Ovary (tissue), 7 donors: ENCODE measurements at regions not wholly inside any gene's neighbourhood (a gene's known extent, or its start where the extent isn't known, plus 50 kb on each side); places are given as distances from the start of the nearest gene placed in this dataset.

ENCODE experiments used
- DNase-seq, 5 donors: peaks; one replicate each; pipeline ENCODE4 v3.0.0-alpha.2; 2019 to 2020
- H3K27ac ChIP-seq, 2 donors: fragments of 200-600 bp; one replicate each; pipeline versions ENCODE4 v1.5.1 to v1.8.0; 2019 to 2022
- H3K27me3 ChIP-seq: fragments of 200-600 bp; one replicate; pipeline ENCODE4 v1.8.0; 2022
- H3K36me3 ChIP-seq: fragments of 200-600 bp; sonication (generic); one replicate; pipeline ENCODE4 v1.5.1; 2019
- H3K4me1 ChIP-seq: one replicate; pipeline ENCODE4 v1.8.1; 2013; ENCODE audit warnings: mild to moderate bottlenecking, moderate library complexity; ENCODE audit not compliant: insufficient read depth
- H3K4me3 ChIP-seq: fragments of 200-600 bp; sonication (generic); one replicate; pipeline ENCODE4 v1.5.1; 2017
- H3K9me3 ChIP-seq, 2 donors: fragments of 200-600 bp in 1 of 2; sonication (generic) in 1 of 2; one replicate each; pipeline versions ENCODE4 v1.5.1 to v1.8.1; 2013 to 2019; ENCODE audit warnings: mild to moderate bottlenecking in 1 of 2, moderate library complexity in 1 of 2
- EP300 ChIP-seq: sonication (generic); formaldehyde crosslinking; IDR thresholded peaks from one replicate; pipeline ENCODE4 v1.6.1; 2017; ENCODE audit warnings: antibody characterized with exemption
- POLR2A ChIP-seq: fragments of 450-650 bp; IDR thresholded peaks from one replicate; pipeline ENCODE4 v1.6.1; 2017; ENCODE audit warnings: antibody characterized with exemption, mild to moderate bottlenecking, moderate library complexity
- WGBS, 3 donors: extraction: QIAGEN DNeasy Blood & Tissue Kit in 1 of 3; methylation state at CpG; one replicate each; pipeline versions ENCODE4 v1.1.5 to v1.1.7; 2013 to 2017; 5-methylcytosine and 5-hydroxymethylcytosine counted together
- intact Hi-C, 4 donors: fragments of 100-400 bp; cut with DNase I; formaldehyde crosslinking; loops; one replicate each; pipeline versions ENCODE4 v1.11.0 to v1.15.1; 2022 to 2023
- TF ChIP-seq, protein P1 (sequence below), 3 donors: fragments of 450-650 bp in 2 of 3; fragments of 200-600 bp in 1 of 3; IDR thresholded peaks; one replicate each; pipeline versions ENCODE4 v1.5.1 to v1.8.0; 2016 to 2022; ENCODE audit warnings: antibody characterized with exemption in 3 of 3, mild to moderate bottlenecking in 1 of 3
- donor health status: DM: no; HTN: no; CAD: no; lungs with moderate emphysema.
- donor health status: DM: no; HTN: no; CAD: no.
- donor health status: Bipolar disorder and iron deficiency.
- donor health status: DM: no; HTN: no; CAD: no.
- donor health status: DM: yes; HTN: yes; CAD: no.

DNA sequence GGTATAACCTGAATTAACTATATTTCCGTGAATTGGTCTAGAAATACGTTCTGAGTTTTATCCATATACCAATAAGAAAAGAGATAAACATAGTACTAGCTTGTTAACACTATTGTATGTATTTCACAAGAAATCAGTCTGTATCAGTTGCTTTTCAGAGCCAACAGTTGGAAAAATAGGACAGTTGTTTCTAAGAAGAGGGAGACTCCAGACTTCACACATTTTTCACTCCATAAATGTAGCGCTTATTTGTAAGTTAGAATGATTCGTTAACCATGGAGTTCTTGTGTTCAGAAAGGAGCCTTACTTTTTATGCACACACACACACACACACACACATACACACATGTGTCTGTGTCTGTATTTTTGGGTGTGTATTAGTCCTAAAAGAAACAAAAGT lies 376.7 kb upstream of the SMIM31 start:
- Histone ChIP-seq H3K4me3 (no peak overlapping the region), H3K4me1 (no peaks in the 10 kb centered on the region), H3K27me3 (no peaks in the 10 kb centered on the region), H3K9me3 (no peaks in the 10 kb centered on the region), H3K36me3 (no peaks in the 10 kb centered on the region), H3K27ac (no peak overlapping the region)
- no peak for TF ChIP-seq EP300
- no peak for DNase-seq
- intact Hi-C loops: no loop called here
- WGBS, 3 donors: 83 to 90% (median 86%) methylated on average over 4 of the region's 4 CpGs

DNA sequence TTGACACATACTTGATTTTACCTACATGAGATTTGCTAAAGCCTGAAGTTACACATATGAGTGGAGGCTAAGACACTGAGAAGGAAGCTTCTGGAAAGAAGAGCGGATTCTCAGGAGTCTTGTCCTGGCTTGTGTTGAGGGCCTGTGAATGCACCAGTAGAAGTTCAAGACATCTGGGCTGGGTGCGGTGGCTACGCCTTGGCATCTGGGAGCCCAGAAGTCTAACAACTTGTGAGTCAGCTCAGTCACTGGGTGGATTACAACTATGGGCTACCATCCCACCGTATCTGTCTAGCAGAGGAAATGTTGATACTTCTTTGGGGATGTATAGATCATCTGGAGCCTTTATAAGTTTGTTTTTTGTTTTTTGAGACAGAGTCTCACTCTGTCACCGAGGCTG lies 375.6 kb upstream of the SMIM31 start:
- TF ChIP-seq EP300 (no peak), POLR2A (no peak)
- TF ChIP-seq, protein P1, sequence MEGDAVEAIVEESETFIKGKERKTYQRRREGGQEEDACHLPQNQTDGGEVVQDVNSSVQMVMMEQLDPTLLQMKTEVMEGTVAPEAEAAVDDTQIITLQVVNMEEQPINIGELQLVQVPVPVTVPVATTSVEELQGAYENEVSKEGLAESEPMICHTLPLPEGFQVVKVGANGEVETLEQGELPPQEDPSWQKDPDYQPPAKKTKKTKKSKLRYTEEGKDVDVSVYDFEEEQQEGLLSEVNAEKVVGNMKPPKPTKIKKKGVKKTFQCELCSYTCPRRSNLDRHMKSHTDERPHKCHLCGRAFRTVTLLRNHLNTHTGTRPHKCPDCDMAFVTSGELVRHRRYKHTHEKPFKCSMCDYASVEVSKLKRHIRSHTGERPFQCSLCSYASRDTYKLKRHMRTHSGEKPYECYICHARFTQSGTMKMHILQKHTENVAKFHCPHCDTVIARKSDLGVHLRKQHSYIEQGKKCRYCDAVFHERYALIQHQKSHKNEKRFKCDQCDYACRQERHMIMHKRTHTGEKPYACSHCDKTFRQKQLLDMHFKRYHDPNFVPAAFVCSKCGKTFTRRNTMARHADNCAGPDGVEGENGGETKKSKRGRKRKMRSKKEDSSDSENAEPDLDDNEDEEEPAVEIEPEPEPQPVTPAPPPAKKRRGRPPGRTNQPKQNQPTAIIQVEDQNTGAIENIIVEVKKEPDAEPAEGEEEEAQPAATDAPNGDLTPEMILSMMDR (IDR thresholded peaks at IDR 0.05): no peak
- 73 to 81% (median 80%) methylated on average over 5 of the region's 5 CpGs for WGBS, 3 donors
- intact Hi-C loops: no loop called here
- no peak overlapping the region for H3K4me3 ChIP-seq
- no peaks in the 10 kb centered on the region for H3K27me3 ChIP-seq
- H3K36me3 ChIP-seq: no peaks in the 10 kb centered on the region
- H3K9me3 ChIP-seq: no peaks in the 10 kb centered on the region
- H3K4me1 ChIP-seq: no peaks in the 10 kb centered on the region
- DNase-seq: no peak
- no peak overlapping the region for H3K27ac ChIP-seq

DNA sequence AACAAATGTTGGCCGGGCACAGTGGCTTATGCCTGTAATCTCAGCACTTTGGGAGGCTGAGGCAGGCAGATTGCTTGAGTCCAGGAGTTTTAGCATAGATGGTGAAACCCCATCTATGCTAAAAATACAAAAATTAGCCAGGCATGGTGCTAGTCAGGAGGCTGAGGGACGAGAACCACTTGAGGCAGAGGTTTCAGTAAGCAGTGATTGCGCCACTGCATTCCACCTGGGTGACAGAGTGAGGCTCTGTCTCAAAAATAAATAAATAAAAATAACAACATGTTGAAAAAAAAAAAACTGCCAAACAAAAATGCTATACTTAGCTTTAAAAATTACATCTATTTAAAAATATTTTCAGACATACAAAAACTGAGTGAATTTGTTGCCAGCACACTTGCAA lies 374.2 kb upstream of the SMIM31 start:
- intact Hi-C loops: no loop called here

DNA sequence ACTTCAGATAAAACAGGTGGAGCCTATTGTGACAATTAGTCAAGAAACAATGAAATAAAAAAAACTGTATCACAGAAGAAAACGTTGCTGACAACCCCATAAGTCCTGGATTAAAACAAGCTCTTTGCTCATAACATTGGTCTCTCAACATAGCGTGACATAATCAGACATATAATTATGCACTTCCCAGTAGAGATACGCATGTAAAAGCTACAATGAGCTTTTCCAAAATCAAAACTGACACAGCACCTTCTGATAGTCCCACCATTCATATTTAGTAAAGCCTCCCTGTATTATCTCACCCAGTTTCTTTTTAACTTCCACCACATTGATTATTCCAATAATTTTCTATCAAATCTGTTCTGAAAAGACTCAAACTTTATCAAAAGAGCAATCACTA lies 372.1 kb upstream of the SMIM31 start:
- Histone ChIP-seq H3K9me3 (no peaks in the 10 kb centered on the region), H3K36me3 (no peaks in the 10 kb centered on the region), H3K27ac (no peak overlapping the region), H3K4me3 (no peak overlapping the region), H3K4me1 (no peaks in the 10 kb centered on the region), H3K27me3 (no peaks in the 10 kb centered on the region)
- TF ChIP-seq EP300: no peak
- TF ChIP-seq, protein P1 (IDR thresholded peaks at IDR 0.05): no peak
- intact Hi-C loops: no loop called here
- DNase-seq: no peak
- 64 to 71% (median 69%) methylated on average over 3 of the region's 3 CpGs for WGBS, 3 donors

More for the DNA sequence above, 374.2 kb upstream of the SMIM31 start:
- no peaks in the 10 kb centered on the region for H3K4me1 ChIP-seq
- TF ChIP-seq, protein P1 (IDR thresholded peaks at IDR 0.05): no peak
- TF ChIP-seq POLR2A (no peak), EP300 (no peak)
- no peak overlapping the region for H3K27ac ChIP-seq
- no peaks in the 10 kb centered on the region for H3K27me3 ChIP-seq
- H3K4me3 ChIP-seq: no peak overlapping the region
- H3K9me3 ChIP-seq: no peaks in the 10 kb centered on the region
- 74 to 89% (median 85%) methylated on average over 3 of the region's 3 CpGs for WGBS, 3 donors
- H3K36me3 ChIP-seq: no peaks in the 10 kb centered on the region
- DNase-seq: no peak

DNA sequence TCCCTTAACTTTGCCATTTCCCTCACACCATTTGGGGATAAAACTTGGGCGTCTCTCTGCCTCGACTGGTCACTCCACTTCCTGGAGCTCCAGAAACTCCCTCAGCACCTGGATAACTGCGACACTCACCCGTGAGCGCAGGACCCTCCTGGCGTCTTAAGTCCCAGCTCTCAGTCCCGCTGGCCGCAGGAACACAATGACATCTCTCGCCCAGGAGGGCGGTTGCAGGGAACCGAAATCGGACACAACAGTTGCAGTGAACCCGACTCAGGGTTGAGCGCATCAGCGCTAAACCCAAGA lies 370.9 kb upstream of the SMIM31 start:
- WGBS, 3 donors: 0 to 3% (median 0%) methylated on average over 11 to 15 of the region's 15 CpGs
- no peak for DNase-seq

More for the DNA sequence above, 370.9 kb upstream of the SMIM31 start:
- Histone ChIP-seq H3K36me3 (no peaks in the 10 kb centered on the region), H3K27me3 (no peaks in the 10 kb centered on the region), H3K4me1 (no peaks in the 10 kb centered on the region), H3K27ac (no peak overlapping the region), H3K9me3 (no peaks in the 10 kb centered on the region), H3K4me3 (peak overlapping the region; percentile 16)
- intact Hi-C loops: no loop called here
- TF ChIP-seq, protein P1 (IDR thresholded peaks at IDR 0.05): no peak
- TF ChIP-seq EP300: no peak
- no peak for TF ChIP-seq POLR2A
